Glutamatergic neuron (in vitro differentiated cells): ENCODE measurements at regions not wholly inside any gene's neighbourhood (a gene's known extent, or its start where the extent isn't known, plus 50 kb on each side); places are given as distances from the start of the nearest gene placed in this dataset.

Experiments used
- DNase-seq: peaks from one replicate; pipeline ENCODE4 v3.0.0; 2022
- H3K27ac Mint-ChIP-seq: one replicate; pipeline ENCODE4 v1.8.0; 2020; ENCODE audit warnings: mild to moderate bottlenecking, mixed read lengths, inconsistent platforms; ENCODE audit not compliant: unreplicated experiment
- H3K27me3 Mint-ChIP-seq: one replicate; pipeline ENCODE4 v1.8.0; 2020; ENCODE audit warnings: mild to moderate bottlenecking, moderate library complexity, mixed read lengths, inconsistent platforms; ENCODE audit not compliant: unreplicated experiment
- H3K36me3 Mint-ChIP-seq: one replicate; pipeline ENCODE4 v1.8.0; 2020; ENCODE audit warnings: mild to moderate bottlenecking, mixed read lengths, inconsistent platforms; ENCODE audit not compliant: unreplicated experiment
- H3K4me1 Mint-ChIP-seq: one replicate; pipeline ENCODE4 v1.8.0; 2020; ENCODE audit warnings: mild to moderate bottlenecking, low read depth, mixed read lengths, inconsistent platforms; ENCODE audit not compliant: unreplicated experiment
- H3K4me3 Mint-ChIP-seq: one replicate; pipeline ENCODE4 v1.8.0; 2020; ENCODE audit warnings: mild to moderate bottlenecking, mixed read lengths, inconsistent platforms; ENCODE audit not compliant: unreplicated experiment
- H3K9me3 Mint-ChIP-seq: one replicate; pipeline ENCODE4 v1.8.0; 2020; ENCODE audit warnings: mild to moderate bottlenecking, moderate library complexity, mixed read lengths, inconsistent platforms; ENCODE audit not compliant: unreplicated experiment
- TF ChIP-seq, protein P1 (sequence below): fragments of 200-600 bp; sonication (generic); IDR thresholded peaks from one replicate; pipeline ENCODE4 v1.5.0; 2021; ENCODE audit not compliant: partially characterized antibody, unreplicated experiment

DNA sequence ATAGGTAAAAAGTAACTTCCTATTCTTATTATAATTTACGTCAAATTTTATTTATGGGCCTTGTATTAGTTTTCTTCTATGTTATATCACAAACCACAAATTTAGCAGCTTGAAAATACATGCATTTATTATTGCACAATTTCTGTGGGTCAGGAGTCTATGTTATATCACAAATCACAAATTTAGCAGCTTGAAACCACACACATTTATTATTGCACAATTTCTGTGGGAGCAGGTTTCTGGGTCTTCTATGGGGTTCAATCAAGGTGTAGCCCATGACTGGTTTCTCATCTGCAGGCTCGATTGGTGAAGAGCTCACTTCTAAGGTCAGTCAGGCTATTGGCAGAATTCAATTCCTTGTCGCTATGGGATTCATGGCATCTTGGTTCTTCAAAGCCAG, 332.7 kb upstream of the HAND2 start:
- H3K36me3 Mint-ChIP-seq, result no peaks in the 10 kb centered on the region
- H3K27me3 Mint-ChIP-seq, result peaks cover 2% of the 10 kb centered on the region
- H3K27ac Mint-ChIP-seq, result no peak overlapping the region
- no peak overlapping the region for H3K4me3 Mint-ChIP-seq
- H3K4me1 Mint-ChIP-seq, result no peaks in the 10 kb centered on the region
- DNase-seq, result no peak
- H3K9me3 Mint-ChIP-seq, result no peaks in the 10 kb centered on the region
- TF ChIP-seq, protein P1, sequence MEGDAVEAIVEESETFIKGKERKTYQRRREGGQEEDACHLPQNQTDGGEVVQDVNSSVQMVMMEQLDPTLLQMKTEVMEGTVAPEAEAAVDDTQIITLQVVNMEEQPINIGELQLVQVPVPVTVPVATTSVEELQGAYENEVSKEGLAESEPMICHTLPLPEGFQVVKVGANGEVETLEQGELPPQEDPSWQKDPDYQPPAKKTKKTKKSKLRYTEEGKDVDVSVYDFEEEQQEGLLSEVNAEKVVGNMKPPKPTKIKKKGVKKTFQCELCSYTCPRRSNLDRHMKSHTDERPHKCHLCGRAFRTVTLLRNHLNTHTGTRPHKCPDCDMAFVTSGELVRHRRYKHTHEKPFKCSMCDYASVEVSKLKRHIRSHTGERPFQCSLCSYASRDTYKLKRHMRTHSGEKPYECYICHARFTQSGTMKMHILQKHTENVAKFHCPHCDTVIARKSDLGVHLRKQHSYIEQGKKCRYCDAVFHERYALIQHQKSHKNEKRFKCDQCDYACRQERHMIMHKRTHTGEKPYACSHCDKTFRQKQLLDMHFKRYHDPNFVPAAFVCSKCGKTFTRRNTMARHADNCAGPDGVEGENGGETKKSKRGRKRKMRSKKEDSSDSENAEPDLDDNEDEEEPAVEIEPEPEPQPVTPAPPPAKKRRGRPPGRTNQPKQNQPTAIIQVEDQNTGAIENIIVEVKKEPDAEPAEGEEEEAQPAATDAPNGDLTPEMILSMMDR, result no peak

DNA sequence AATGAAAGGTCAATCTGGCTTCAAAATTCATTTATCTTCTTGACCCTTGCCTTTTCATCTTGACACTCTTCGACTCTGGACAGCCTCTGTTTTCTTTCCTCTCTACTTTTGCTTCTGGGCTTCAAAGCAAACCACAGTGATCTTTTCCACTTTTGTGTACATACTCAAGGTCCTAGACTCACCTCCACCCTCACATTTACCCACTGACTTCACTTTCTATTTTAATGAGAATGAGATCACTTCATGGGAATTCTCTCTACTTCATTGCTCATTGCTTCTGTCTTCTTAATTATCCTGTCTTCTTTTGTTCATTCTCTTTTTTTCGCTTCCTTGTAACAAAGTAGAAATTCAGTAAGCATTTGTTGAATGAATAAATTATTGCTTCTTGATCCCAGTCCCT, 330.1 kb upstream of the HAND2 start:
- no peak for DNase-seq
- Mint-ChIP-seq H3K27ac (no peak overlapping the region), H3K4me1 (no peaks in the 10 kb centered on the region), H3K27me3 (peaks cover 2% of the 10 kb centered on the region), H3K36me3 (no peaks in the 10 kb centered on the region), H3K9me3 (no peaks in the 10 kb centered on the region), H3K4me3 (no peak overlapping the region)
- TF ChIP-seq, protein P1, result no peak

DNA sequence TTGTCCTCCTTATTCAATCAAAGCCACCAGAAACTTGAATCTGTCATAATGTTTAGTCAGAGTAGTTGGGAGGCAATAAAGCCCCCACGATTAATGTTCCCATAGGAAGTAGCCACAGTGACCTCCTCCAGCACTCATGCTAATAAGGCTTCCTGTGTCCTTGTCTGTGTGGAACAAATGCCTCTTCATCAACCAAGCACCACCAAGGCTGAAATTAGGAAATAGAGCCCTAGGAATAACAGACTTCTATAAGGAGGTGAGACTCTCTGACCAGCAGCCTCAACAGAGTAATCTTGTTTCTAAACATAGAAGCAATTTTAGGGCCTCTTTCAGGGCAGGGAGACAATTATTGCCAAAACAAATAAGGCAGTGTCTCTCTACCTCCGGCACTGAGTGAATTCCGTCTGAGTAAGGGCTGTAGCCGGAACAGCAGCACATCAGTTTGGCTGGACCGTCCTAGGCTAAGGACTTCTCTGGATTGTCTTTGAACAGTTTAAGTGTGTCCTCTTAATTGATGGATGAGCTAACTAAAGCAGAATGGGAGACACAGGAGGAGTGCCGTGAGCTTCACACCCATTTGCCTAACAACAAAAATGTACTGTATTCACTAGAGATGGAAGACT, 329.2 kb upstream of the HAND2 start:
- Mint-ChIP-seq H3K27me3 (peaks cover 2% of the 10 kb centered on the region), H3K4me1 (no peaks in the 10 kb centered on the region), H3K4me3 (no peak overlapping the region), H3K9me3 (no peaks in the 10 kb centered on the region), H3K36me3 (no peaks in the 10 kb centered on the region), H3K27ac (no peak overlapping the region)
- no peak for DNase-seq
- TF ChIP-seq, protein P1, result no peak

DNA sequence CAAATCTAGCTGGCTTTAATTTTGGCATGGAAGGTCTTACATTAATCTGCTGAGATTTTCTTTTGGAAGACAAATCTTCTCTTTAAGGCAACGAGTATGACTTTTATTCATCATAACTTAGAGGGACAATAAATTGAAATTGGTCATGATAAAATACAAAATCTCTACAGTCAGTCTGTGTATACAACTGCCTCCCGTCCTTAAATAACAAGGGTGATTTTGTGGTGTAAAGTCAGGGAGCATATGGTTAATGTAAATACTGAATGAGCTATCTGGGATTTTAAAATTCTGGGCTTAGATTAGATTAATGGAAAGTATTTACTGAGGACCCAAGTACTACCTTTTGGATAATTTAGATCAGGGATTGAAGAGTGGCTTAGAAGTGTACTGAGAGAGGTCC, 328.4 kb upstream of the HAND2 start:
- Mint-ChIP-seq H3K9me3 (no peaks in the 10 kb centered on the region), H3K4me1 (no peaks in the 10 kb centered on the region), H3K4me3 (no peak overlapping the region), H3K36me3 (no peaks in the 10 kb centered on the region), H3K27me3 (peaks cover 1% of the 10 kb centered on the region), H3K27ac (no peak overlapping the region)
- no peak for DNase-seq
- TF ChIP-seq, protein P1, result no peak

DNA sequence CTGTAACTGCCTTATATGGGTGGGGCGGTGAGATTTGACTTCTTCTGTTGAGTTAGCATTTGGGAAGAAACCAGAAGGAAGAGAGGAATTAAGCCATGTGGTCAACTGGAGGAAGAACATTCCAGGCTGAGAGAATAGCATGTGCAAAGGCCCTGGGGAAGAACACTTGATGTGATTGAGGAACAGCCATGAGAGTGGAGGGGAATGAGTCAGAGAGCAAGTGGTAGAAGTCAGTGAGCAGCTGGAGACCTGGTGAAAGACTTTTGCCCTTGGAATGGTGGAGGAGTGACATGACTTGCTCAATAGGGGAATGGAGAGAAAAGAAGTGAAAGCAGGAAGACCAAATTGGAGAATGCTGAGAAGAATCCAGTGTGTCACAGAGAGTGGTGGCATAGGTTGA, 327.8 kb upstream of the HAND2 start:
- DNase-seq, result no peak
- no peak overlapping the region for H3K4me3 Mint-ChIP-seq
- H3K36me3 Mint-ChIP-seq, result no peaks in the 10 kb centered on the region
- H3K4me1 Mint-ChIP-seq, result no peaks in the 10 kb centered on the region
- TF ChIP-seq, protein P1, result no peak
- no peaks in the 10 kb centered on the region for H3K9me3 Mint-ChIP-seq
- H3K27me3 Mint-ChIP-seq, result no peaks in the 10 kb centered on the region
- H3K27ac Mint-ChIP-seq, result no peak overlapping the region
